ENCODE measurements at regions not wholly inside any gene's neighbourhood (a gene's known extent, or its start where the extent isn't known, plus 50 kb on each side); places are given as distances from the start of the nearest gene placed in this dataset.

- TF ChIP-seq CTCF (conservative IDR thresholded peaks at IDR 0.05; ENCODE audit: low read depth, low read length), result no peak
- TF ChIP-seq POLR2A (IDR thresholded peaks at IDR 0.05; ENCODE audit: low read depth, low read length), result no peak
- TF ChIP-seq CEBPB (IDR thresholded peaks at IDR 0.05; ENCODE audit: low read depth, low read length), result no peak
- TF ChIP-seq USF2 (IDR thresholded peaks at IDR 0.05; ENCODE audit: low read depth, low read length), result no peak
- no peak for TF ChIP-seq MAFK (IDR thresholded peaks at IDR 0.05; ENCODE audit: low read depth, low read length)
- TF ChIP-seq SMC3 (IDR thresholded peaks at IDR 0.05; ENCODE audit: low read depth, low read length), result no peak
- TF ChIP-seq BHLHE40 (IDR thresholded peaks at IDR 0.05; ENCODE audit: low read depth, low read length), result no peak
- TF ChIP-seq RAD21 (IDR thresholded peaks at IDR 0.05; ENCODE audit: low read length), result no peak
Observed at GRCh38 chrX:127259742-127260141, 440.2 kb downstream of the PRR32 start.
